Neural progenitor cell (in vitro differentiated cells): ENCODE measurements at regions not wholly inside any gene's neighbourhood (a gene's known extent, or its start where the extent isn't known, plus 50 kb on each side); places are given as distances from the start of the nearest gene placed in this dataset.

Experiments used
- DNase-seq: peaks from one replicate; pipeline ENCODE4 v3.0.0-alpha.2; 2016; ENCODE audit warnings: low spot score
- H2AFZ ChIP-seq: fragments of 200-600 bp; sonication (generic); replicated peaks from 2 replicates; pipeline ENCODE4 v1.6.1; 2016; ENCODE audit warnings: antibody characterized with exemption
- H3F3A ChIP-seq: fragments of 200-600 bp; sonication (generic); 2 replicates; pipeline ENCODE4 v1.6.1; 2016; ENCODE audit warnings: antibody characterized with exemption, low read depth
- H3K27ac ChIP-seq: fragments of 200-600 bp; sonication (generic); 2 replicates; pipeline ENCODE4 v1.5.1; 2016; ENCODE audit warnings: mild to moderate bottlenecking
- H3K27me3 ChIP-seq: fragments of 200-600 bp; sonication (generic); 2 replicates; pipeline ENCODE4 v1.6.1; 2016; ENCODE audit warnings: mild to moderate bottlenecking, moderate library complexity
- H3K36me3 ChIP-seq: fragments of 200-600 bp; sonication (generic); 2 replicates; pipeline ENCODE4 v1.5.1; 2016
- H3K4me1 ChIP-seq: fragments of 200-600 bp; sonication (generic); 2 replicates; pipeline ENCODE4 v1.6.1; 2016; ENCODE audit warnings: mixed run types
- H3K4me2 ChIP-seq: fragments of 200-600 bp; sonication (generic); 2 replicates; pipeline ENCODE4 v1.6.1; 2016
- H3K4me3 ChIP-seq: fragments of 200-600 bp; sonication (generic); 2 replicates; pipeline ENCODE4 v1.5.1; 2016
- H3K79me2 ChIP-seq: fragments of 200-600 bp; sonication (generic); 2 replicates; pipeline ENCODE4 v1.6.1; 2016; ENCODE audit warnings: low read depth
- H3K9ac ChIP-seq: fragments of 200-600 bp; sonication (generic); 2 replicates; pipeline ENCODE4 v1.6.1; 2016
- H3K9me3 ChIP-seq: fragments of 200-600 bp; sonication (generic); 2 replicates; pipeline ENCODE4 v1.5.1; 2016; ENCODE audit warnings: low read depth
- H4K20me1 ChIP-seq: fragments of 200-600 bp; sonication (generic); 2 replicates; pipeline ENCODE4 v1.6.1; 2016; ENCODE audit warnings: low read depth
- H3K27ac Mint-ChIP-seq: 3 replicates; pipeline ENCODE4 v1.8.0; 2021; ENCODE audit warnings: mixed read lengths
- H3K27me3 Mint-ChIP-seq: 2 replicates; pipeline ENCODE4 v1.8.0; 2022; ENCODE audit warnings: low read depth, mild to moderate bottlenecking, inconsistent platforms, moderate library complexity, mixed read lengths; ENCODE audit not compliant: insufficient read depth
- H3K36me3 Mint-ChIP-seq: 3 replicates; pipeline ENCODE4 v1.8.0; 2021; ENCODE audit warnings: mixed read lengths
- H3K4me1 Mint-ChIP-seq: 3 replicates; pipeline ENCODE4 v1.8.0; 2021; ENCODE audit warnings: mixed read lengths
- H3K4me3 Mint-ChIP-seq: 3 replicates; pipeline ENCODE4 v1.8.0; 2021; ENCODE audit warnings: mild to moderate bottlenecking, moderate library complexity, mixed read lengths
- H3K9me3 Mint-ChIP-seq: 3 replicates; pipeline ENCODE4 v1.8.0; 2020; ENCODE audit warnings: mixed read lengths
- CTCF ChIP-seq: fragments of 200-600 bp; sonication (generic); IDR thresholded peaks from 2 replicates; pipeline ENCODE4 v1.5.1; 2017; ENCODE audit warnings: antibody characterized with exemption, mild to moderate bottlenecking
- EZH2 ChIP-seq: fragments of 200-600 bp; sonication (generic); IDR thresholded peaks from 2 replicates; pipeline ENCODE4 v1.6.1; 2017; ENCODE audit warnings: antibody characterized with exemption, mild to moderate bottlenecking, moderate library complexity
- EZH2phosphoT487 ChIP-seq: fragments of 200-600 bp; sonication (generic); IDR thresholded peaks from 2 replicates; pipeline ENCODE4 v1.6.1; 2017; ENCODE audit warnings: antibody characterized with exemption

GRCh38 chr3:116842254-116842957, 132.8 kb downstream of the TUSC7 start:
- Mint-ChIP-seq H3K9me3 (no peaks in the 10 kb centered on the region), H3K4me3 (no peak overlapping the region), H3K27ac (no peak overlapping the region), H3K4me1 (peaks cover 3% of the 10 kb centered on the region), H3K36me3 (no peaks in the 10 kb centered on the region), H3K27me3 (no peaks in the 10 kb centered on the region)
- Histone ChIP-seq H3K9ac (no peak overlapping the region), H3K27me3 (no peaks in the 10 kb centered on the region), H3K4me1 (peaks cover 20% of the 10 kb centered on the region), H4K20me1 (no peaks in the 10 kb centered on the region), H3K9me3 (no peaks in the 10 kb centered on the region), H3K79me2 (no peaks in the 10 kb centered on the region), H3K4me3 (no peak overlapping the region), H3F3A (peaks cover 21% of the 10 kb centered on the region), H2AFZ (no peak overlapping the region), H3K27ac (peak overlapping the region; percentile 81), H3K4me2 (peak overlapping the region; percentile 12), H3K36me3 (no peaks in the 10 kb centered on the region)
- DNase-seq, result peak; percentile 29
- no peak for TF ChIP-seq EZH2
- TF ChIP-seq EZH2phosphoT487, result no peak
- no peak for TF ChIP-seq CTCF

DNA sequence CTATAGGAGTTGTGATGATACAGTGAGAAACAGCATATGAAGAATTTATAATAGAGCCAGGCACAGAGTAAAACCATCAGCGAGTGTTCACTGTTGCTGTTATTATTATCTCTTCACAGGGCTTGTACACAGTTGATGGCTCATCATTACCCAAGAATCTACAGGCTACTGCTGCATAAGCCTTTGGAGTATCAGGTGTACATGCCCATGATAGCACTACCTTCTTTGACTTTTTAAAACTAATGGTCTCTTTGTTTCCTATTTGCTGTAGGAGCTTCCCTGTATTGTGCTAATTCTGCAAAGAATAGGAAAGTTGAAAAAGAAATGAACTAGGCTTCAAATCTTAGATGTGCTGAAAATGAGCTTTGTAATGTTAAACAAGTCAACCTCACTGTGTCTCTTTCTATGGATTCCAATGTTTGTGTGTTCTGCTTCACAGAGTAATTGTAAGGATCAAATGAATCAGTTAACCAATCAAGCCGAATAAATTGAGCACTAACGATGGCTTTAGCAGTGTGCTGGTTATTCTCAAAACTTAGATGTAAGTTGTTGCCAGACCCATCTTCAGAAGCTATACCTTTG, 138.8 kb downstream of the TUSC7 start:
- H3K9me3 ChIP-seq, result no peaks in the 10 kb centered on the region
- no peak for DNase-seq
- peaks cover 7% of the 10 kb centered on the region for H3K4me1 ChIP-seq
- no peak overlapping the region for H2AFZ ChIP-seq
- Mint-ChIP-seq H3K9me3 (peaks cover 2% of the 10 kb centered on the region), H3K27me3 (no peaks in the 10 kb centered on the region), H3K4me3 (no peak overlapping the region), H3K36me3 (no peaks in the 10 kb centered on the region), H3K27ac (no peak overlapping the region), H3K4me1 (peaks cover 8% of the 10 kb centered on the region)
- no peaks in the 10 kb centered on the region for H3K79me2 ChIP-seq
- no peaks in the 10 kb centered on the region for H4K20me1 ChIP-seq
- no peak overlapping the region for H3K27ac ChIP-seq
- H3K9ac ChIP-seq, result no peak overlapping the region
- no peaks in the 10 kb centered on the region for H3K27me3 ChIP-seq
- H3K4me2 ChIP-seq, result no peak overlapping the region
- peaks cover under 1% of the 10 kb centered on the region for H3F3A ChIP-seq
- H3K4me3 ChIP-seq, result no peak overlapping the region
- no peaks in the 10 kb centered on the region for H3K36me3 ChIP-seq
- TF ChIP-seq EZH2phosphoT487, result no peak
- TF ChIP-seq EZH2, result no peak
- no peak for TF ChIP-seq CTCF

- Histone ChIP-seq H3K4me2 (no peak overlapping the region), H3K79me2 (no peaks in the 10 kb centered on the region), H3K9ac (no peak overlapping the region), H3K4me1 (peaks cover 8% of the 10 kb centered on the region), H3K36me3 (no peaks in the 10 kb centered on the region), H3K4me3 (no peak overlapping the region), H3F3A (no peaks in the 10 kb centered on the region), H2AFZ (no peak overlapping the region), H3K27ac (no peak overlapping the region), H4K20me1 (no peaks in the 10 kb centered on the region), H3K27me3 (no peaks in the 10 kb centered on the region), H3K9me3 (no peaks in the 10 kb centered on the region)
- H3K36me3 Mint-ChIP-seq, result no peaks in the 10 kb centered on the region
- H3K4me3 Mint-ChIP-seq, result no peak overlapping the region
- H3K9me3 Mint-ChIP-seq, result peaks cover 2% of the 10 kb centered on the region
- no peak for TF ChIP-seq CTCF
- TF ChIP-seq EZH2phosphoT487, result no peak
- TF ChIP-seq EZH2, result no peak
- peaks cover 10% of the 10 kb centered on the region for H3K4me1 Mint-ChIP-seq
- no peak for DNase-seq
- no peaks in the 10 kb centered on the region for H3K27me3 Mint-ChIP-seq
- H3K27ac Mint-ChIP-seq, result no peak overlapping the region
Observed at GRCh38 chr3:116849261-116849688, 139.7 kb downstream of the TUSC7 start.
